ENCODE measurements at regions not wholly inside any gene's neighbourhood (a gene's known extent, or its start where the extent isn't known, plus 50 kb on each side); places are given as distances from the start of the nearest gene placed in this dataset.

DNA sequence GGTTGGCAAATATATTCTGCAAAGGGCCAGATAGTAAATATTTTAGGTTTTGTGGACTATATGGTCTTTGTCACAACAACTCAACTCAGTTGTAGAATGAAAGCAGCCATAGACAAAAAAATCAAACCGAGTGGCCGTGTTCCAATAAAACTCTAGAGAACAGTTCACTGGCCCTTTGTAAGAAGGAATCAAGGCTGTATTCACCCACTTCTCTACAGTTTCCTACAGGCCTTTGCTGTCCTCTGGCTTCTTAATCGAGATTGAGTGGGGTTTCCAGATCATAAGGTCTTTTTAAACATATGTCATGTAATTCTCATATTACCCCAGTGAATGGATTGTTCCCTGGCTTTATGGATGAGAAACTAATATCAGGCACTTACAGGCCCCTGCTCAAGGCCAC, 448.9 kb upstream of the ETAA1 start:
- no peak for TF ChIP-seq POLR2A (IDR thresholded peaks at IDR 0.05; ENCODE audit: low read depth, low read length)
- FAIRE-seq, result no peak
- DNase-seq (ENCODE audit: insufficient read length, low spot score), result no peak

DNA sequence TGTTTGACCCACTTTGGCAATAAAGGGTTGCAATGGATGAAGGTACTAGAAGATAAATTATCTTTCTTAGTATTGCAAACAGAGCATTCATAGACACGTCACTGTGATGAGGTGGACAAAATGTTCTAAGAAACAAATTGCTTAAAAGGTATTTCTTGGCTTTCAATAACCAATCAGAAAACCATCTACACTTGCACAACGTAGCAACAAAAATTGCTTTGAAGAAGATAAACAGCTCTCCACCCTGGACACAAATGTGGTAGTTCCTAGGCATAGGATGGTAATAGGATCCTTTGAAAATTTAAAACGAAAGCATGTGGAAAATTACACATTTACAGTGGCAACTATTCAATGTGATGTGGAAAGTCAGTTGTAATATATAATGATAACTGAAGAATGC, 439.9 kb upstream of the ETAA1 start:
- DNase-seq (ENCODE audit: insufficient read length, low spot score), result no peak
- no peak for FAIRE-seq
- no peak for TF ChIP-seq POLR2A (IDR thresholded peaks at IDR 0.05; ENCODE audit: low read depth, low read length)

DNA sequence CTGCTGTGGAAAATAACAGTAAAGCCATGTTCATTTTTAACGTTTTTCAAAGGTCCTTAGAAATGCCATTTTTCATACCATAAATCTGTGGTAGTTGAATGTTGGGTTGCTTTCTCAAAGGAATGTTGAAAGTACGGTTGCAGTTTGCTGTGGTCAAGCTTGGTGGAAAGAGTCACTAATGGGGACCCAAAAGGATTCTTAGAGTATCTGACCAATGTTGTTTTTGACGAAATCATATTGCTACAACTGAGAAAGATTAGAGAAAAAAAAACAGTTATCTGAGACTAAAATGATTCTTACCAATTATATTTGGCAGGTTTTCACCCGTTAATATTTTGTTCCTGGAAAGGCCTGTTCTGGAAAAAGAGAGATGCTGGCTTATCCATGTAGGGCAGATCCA, 439.5 kb upstream of the ETAA1 start:
- no peak for TF ChIP-seq POLR2A (IDR thresholded peaks at IDR 0.05; ENCODE audit: low read depth, low read length)
- FAIRE-seq (no peak), DNase-seq (ENCODE audit: insufficient read length, low spot score) (no peak)

DNA sequence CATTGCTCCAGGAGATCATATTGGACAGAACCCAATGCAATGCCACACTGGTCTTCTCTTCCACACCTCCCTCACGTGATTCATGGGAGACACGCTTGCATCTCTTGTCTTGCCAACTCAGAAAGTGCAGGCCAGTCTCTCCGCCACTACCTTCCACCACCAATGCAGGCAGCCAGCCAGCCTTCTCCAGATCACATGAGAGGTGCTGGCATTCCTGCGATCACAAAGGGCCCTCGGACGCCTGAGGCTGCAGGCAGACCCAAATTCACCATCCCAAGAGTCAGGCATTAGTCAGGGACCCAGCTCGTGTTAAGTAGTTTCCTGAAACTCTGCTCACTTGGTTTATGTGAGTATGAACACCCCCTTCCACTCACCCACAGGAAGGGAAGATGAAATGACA, 437.0 kb upstream of the ETAA1 start:
- TF ChIP-seq POLR2A (IDR thresholded peaks at IDR 0.05; ENCODE audit: low read depth, low read length), result no peak
- no peak for FAIRE-seq
- no peak for DNase-seq (ENCODE audit: insufficient read length, low spot score)

DNA sequence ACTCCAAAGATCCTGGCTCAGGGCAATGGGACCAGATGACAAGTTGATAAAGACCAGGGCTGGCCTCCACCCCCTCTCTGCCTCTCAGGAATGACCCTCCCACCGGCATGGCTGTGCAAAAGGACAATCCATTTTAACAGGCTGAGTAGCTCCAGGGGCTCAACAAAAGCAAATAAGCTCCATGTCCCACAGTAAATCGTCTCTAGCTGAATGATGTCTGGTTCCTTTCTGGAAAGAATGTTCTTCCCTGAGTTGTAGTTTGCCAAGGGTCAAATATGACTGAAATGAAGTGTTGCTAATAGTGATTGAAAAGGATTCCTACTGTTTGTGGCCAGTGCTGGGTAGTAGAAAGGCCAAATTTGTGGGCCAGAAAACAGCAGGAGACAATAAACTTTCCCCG, 434.4 kb upstream of the ETAA1 start:
- DNase-seq (ENCODE audit: insufficient read length, low spot score), result no peak
- no peak for FAIRE-seq
- TF ChIP-seq POLR2A (IDR thresholded peaks at IDR 0.05; ENCODE audit: low read depth, low read length), result no peak

DNA sequence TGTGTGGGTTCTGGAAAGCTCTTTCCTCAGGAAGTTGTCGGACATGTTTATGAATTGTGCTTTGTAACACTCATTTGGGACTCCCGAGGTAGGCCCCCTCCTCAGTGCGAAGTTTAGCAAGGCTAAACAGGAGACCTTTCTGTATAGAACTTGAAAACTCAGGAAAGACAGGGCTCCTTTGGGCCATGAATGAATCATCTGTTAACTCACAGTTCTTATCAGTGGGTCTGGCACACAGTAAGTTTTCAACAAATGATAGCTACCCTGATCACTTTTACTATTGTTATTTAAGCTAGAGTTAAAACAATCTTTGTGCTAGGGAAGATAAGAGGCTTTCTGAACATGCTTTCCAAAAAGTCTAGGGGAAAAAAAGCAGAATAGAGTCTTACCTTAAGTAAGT, 430.5 kb upstream of the ETAA1 start:
- DNase-seq (ENCODE audit: insufficient read length, low spot score), result no peak
- FAIRE-seq, result no peak
- TF ChIP-seq POLR2A (IDR thresholded peaks at IDR 0.05; ENCODE audit: low read depth, low read length), result no peak

DNA sequence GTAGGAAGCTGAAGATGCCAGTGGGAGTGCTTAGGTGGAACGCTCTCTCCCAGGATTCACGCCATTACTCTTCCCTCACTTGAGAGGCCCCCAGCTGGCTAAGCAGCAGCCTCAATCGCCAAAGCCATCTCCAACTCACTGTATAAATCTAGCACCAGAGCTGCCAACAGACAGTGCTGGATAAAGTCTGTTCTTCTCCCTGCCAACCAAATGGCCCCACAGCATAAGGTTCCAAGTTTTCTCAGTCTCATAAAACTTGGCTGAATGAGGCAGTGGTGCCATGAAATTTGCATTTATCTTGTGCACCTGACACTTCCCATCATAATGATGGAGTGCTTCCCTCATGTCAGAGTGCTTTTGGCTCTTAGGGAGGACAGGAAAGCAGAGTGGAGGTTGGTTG, 428.2 kb upstream of the ETAA1 start:
- no peak for TF ChIP-seq POLR2A (IDR thresholded peaks at IDR 0.05; ENCODE audit: low read depth, low read length)
- FAIRE-seq, result no peak
- DNase-seq (ENCODE audit: insufficient read length, low spot score), result no peak

DNA sequence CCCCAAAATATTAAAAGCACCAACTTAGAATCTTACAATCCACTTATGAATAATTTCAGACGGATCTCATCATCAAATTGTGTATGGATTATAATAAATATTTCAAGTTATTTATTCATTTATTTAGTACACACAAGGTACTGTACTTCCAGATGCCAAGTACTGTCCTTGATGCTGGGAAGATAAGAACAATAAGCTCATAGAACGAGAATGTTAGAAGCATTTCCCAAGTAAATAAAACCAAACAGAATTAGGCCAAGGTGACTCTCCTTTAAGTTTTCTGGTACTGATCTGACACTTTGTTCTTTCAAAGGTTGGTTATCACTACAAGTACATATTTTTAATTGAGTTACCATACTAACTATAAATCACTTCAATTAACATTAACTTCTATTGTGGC, 416.1 kb upstream of the ETAA1 start:
- FAIRE-seq (no peak), DNase-seq (ENCODE audit: insufficient read length, low spot score) (no peak)
- no peak for TF ChIP-seq POLR2A (IDR thresholded peaks at IDR 0.05; ENCODE audit: low read depth, low read length)

DNA sequence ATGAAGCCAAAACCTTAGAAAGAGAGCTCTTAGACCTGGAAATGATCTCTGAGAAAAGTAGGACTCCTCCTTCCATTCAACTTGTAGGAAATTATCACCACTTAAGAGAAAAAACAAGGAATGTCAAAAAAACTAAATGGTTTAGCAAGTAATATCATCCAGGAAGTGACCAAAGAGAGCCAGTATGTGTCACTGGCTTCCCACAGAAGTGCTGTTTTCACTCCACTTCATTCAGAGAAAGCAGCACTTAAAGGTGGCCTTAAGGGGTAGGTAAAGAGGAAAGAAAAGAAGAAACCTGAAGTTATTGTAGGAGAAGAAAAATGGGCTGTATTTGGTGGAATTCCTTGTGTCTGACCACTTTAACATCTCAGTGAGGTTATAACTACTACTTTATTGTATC, 414.4 kb upstream of the ETAA1 start:
- DNase-seq (ENCODE audit: insufficient read length, low spot score) (no peak), FAIRE-seq (no peak)
- no peak for TF ChIP-seq POLR2A (IDR thresholded peaks at IDR 0.05; ENCODE audit: low read depth, low read length)

DNA sequence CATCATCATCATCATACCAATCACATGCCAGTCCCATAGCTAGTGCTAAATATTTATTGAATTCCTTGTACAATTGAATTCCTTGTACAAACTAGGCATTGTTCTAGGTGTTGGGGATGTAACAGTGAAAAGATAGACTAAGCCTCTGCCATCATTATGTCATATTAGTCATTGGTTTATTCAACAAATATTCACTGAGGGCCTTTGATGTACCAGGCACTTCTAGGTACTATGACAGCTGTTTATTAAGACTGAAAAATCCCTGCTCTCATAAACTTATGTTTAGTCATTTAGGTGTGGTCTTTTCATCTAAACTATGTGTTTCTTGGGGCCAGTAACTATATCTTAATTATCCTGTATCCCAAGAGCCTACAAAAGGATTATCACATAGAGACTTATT, 412.3 kb upstream of the ETAA1 start:
- no peak for DNase-seq (ENCODE audit: insufficient read length, low spot score)
- TF ChIP-seq POLR2A (IDR thresholded peaks at IDR 0.05; ENCODE audit: low read depth, low read length), result no peak
- no peak for FAIRE-seq

DNA sequence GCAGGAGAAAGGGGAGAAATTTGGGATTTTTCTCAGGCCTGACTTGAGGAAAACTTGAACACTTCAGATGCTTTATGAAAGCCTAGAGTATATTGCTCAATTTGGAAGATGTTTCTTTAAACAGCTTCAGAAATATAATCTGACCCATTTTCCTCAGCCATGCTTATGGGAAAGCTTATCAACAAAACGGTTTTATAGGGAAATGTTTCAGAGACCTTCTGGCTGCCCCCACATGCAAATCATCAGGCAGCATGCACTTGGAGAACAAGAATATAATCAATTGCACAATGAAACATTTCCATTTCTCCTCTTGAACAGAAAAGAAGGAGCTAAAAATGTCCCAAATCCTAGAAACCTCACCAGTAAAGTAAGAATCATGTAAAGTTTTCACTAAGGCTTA, 411.2 kb upstream of the ETAA1 start:
- FAIRE-seq, result no peak
- no peak for DNase-seq (ENCODE audit: insufficient read length, low spot score)
- no peak for TF ChIP-seq POLR2A (IDR thresholded peaks at IDR 0.05; ENCODE audit: low read depth, low read length)

DNA sequence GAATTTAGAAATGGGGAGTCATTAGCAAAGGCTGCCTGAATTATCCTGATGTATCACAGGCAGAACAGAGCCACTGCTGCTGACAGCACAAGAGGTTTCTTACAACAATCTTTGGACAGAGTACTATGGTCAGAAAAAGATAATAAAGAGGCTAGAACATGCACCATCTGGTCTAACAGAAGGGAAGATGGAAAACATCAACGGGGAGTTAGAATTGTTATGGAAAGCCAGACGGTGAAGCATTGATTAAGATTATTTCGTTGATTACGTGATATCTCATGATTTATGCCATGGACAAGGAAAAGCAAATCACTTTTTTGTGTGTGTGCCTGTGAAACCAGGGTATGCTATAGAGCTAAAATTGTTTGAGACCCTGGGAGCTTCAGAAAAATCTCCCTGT, 409.4 kb upstream of the ETAA1 start:
- no peak for TF ChIP-seq POLR2A (IDR thresholded peaks at IDR 0.05; ENCODE audit: low read depth, low read length)

DNA sequence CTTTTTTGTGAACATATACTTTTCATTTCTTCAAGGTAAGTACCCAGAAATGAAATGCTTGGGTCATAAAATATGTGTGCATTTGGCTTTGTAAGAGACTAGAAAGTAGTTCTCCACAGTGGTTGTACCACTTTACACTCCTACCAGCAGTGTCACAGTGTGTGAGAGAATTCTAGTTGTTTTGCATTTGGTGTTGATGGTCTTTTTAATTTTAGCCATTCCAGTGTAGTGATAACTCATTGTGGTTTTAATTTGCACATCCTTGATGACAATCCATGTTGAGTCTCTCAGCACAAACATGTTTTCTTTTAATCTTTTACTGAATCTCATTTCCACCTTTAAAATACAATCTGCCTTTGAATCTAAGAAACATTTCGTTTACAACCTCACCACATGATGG, 402.5 kb upstream of the ETAA1 start:
- no peak for TF ChIP-seq POLR2A (IDR thresholded peaks at IDR 0.05; ENCODE audit: low read depth, low read length)
- DNase-seq (ENCODE audit: insufficient read length, low spot score) (no peak), FAIRE-seq (no peak)

More for the DNA sequence above, 409.4 kb upstream of the ETAA1 start:
- no peak for FAIRE-seq
- DNase-seq (ENCODE audit: insufficient read length, low spot score), result no peak

DNA sequence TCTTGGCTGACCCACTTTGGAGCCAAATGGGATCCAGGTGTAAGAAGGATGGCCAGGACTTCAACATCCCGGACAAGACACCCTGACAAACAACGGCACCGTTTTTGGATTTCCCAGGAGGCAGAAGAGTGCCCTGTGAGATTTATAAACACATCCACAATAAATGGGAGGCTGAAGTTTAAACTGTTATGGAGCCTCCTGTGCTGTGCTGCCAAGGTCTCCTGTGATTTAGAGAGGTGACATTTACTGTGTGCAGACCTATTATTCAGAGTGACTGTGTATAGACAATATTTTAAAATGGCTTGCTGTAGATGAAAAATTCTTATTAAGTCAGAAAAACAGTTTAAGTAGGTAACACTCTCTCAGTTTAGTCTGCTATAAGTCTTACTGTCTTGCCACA, 401.5 kb upstream of the ETAA1 start:
- DNase-seq (ENCODE audit: insufficient read length, low spot score) (no peak), FAIRE-seq (no peak)
- no peak for TF ChIP-seq POLR2A (IDR thresholded peaks at IDR 0.05; ENCODE audit: low read depth, low read length)

DNA sequence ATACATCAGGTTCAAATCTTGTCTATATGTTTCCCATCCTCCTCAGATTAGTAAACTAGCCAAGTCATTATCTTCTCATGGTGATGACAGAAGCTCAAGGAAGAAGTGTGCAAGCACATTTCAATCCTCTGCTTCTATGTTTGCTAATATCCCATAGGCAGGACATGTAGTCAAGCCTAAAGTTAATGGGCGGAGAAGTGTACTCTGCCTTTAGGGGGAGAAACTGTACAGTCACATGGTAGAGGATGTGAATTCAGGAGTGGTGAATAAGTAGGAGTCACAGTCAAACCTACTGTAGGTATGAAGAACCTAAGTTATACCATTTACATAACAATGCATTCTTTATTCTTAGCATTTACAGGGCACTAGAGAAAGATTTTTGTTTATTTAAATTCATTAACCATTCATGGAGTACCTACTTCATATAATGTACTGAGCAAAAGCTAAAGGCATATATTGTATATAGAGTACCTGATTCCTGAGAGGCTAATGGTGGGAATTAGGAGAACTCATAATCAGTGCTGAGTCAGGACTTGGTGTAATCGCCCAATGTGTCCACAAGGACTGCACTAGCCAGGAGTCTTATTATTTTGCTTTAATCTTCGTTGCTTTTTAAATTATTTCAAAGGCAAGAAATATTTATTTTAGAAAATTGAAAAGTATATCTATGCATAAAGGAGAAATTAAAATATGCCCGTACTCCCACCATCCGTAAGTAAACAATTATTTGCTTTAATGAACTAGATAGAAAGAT, 394.3 kb upstream of the ETAA1 start:
- no peak for DNase-seq (ENCODE audit: insufficient read length, low spot score)
- no peak for TF ChIP-seq POLR2A (IDR thresholded peaks at IDR 0.05; ENCODE audit: low read depth, low read length)
- no peak for FAIRE-seq

All from H54 (cell line).